Keratinocyte (primary cell): ENCODE measurements at regions not wholly inside any gene's neighbourhood (a gene's known extent, or its start where the extent isn't known, plus 50 kb on each side); places are given as distances from the start of the nearest gene placed in this dataset.

ENCODE experiments used
- DNase-seq: peaks from one replicate; pipeline ENCODE4 v3.0.0-alpha.2; 2011; ENCODE audit warnings: low read depth, missing footprints, low spot score
- FAIRE-seq: peaks from 2 replicates; lab custom pipeline; 2011; peaks lifted over from hg19 to GRCh38; lab: Jason Lieb, UNC
- H2AFZ ChIP-seq: 2 replicates; pipeline ENCODE4 v1.6.0; 2012; ENCODE audit warnings: low read length, control low read depth, inconsistent platforms; ENCODE audit not compliant: control insufficient read depth
- H3K27ac ChIP-seq: 2 replicates; pipeline ENCODE4 v1.5.1; 2011; ENCODE audit warnings: low read length; ENCODE audit not compliant: control insufficient read depth, insufficient read depth
- H3K27me3 ChIP-seq: 3 replicates; pipeline ENCODE4 v1.6.0; 2011; ENCODE audit warnings: low read length; ENCODE audit not compliant: control insufficient read depth, insufficient read depth; ENCODE audit errors: extremely low read depth
- H3K36me3 ChIP-seq, 2 experiments: 2 replicates in 1 of 2; 3 replicates in 1 of 2; pipeline ENCODE4 v1.5.1; 2011; ENCODE audit warnings: low read length in 2 of 2, mild to moderate bottlenecking in 1 of 2; ENCODE audit not compliant: control insufficient read depth in 2 of 2, insufficient read depth in 2 of 2; ENCODE audit errors: extremely low read depth in 1 of 2
- H3K4me1 ChIP-seq: 3 replicates; pipeline ENCODE4 v1.5.1; 2011; ENCODE audit warnings: low read length; ENCODE audit not compliant: control insufficient read depth, insufficient read depth; ENCODE audit errors: extremely low read depth
- H3K4me2 ChIP-seq: 3 replicates; pipeline ENCODE4 v1.6.0; 2011; ENCODE audit warnings: low read depth, low read length; ENCODE audit not compliant: control insufficient read depth, insufficient read depth; ENCODE audit errors: extremely low read depth
- H3K4me3 ChIP-seq, 3 experiments: fragments of 200-600 bp in 1 of 3; sonication (generic) in 1 of 3; 2 replicates in 2 of 3; 3 replicates in 1 of 3; pipeline ENCODE4 v1.5.1; 2011 to 2016; ENCODE audit warnings: low read length in 3 of 3, mild to moderate bottlenecking in 3 of 3, control low read depth in 2 of 3, inconsistent platforms in 1 of 3, low read depth in 1 of 3, mixed read lengths in 1 of 3, mixed run types in 1 of 3, moderate library complexity in 1 of 3; ENCODE audit not compliant: control insufficient read depth in 2 of 3, insufficient read depth in 2 of 3; ENCODE audit errors: extremely low read depth in 1 of 3
- H3K79me2 ChIP-seq: 2 replicates; pipeline ENCODE4 v1.6.0; 2012; ENCODE audit warnings: low read length; ENCODE audit not compliant: control insufficient read depth, insufficient read depth
- H3K9ac ChIP-seq: 3 replicates; pipeline ENCODE4 v1.6.0; 2011; ENCODE audit warnings: low read length; ENCODE audit not compliant: control insufficient read depth, insufficient read depth; ENCODE audit errors: extremely low read depth
- H3K9me1 ChIP-seq: 3 replicates; pipeline ENCODE4 v1.6.0; 2011; ENCODE audit warnings: low read length; ENCODE audit not compliant: control insufficient read depth, insufficient read depth; ENCODE audit errors: extremely low read depth
- H3K9me3 ChIP-seq: 2 replicates; pipeline ENCODE4 v1.5.1; 2012; ENCODE audit warnings: low read depth, low read length; ENCODE audit not compliant: control insufficient read depth
- H4K20me1 ChIP-seq: 3 replicates; pipeline ENCODE4 v1.6.0; 2011; ENCODE audit warnings: low read length; ENCODE audit not compliant: control insufficient read depth, insufficient read depth; ENCODE audit errors: extremely low read depth
- CTCF ChIP-seq, 3 experiments: IDR thresholded peaks in 1 of 3; conservative IDR thresholded peaks in 1 of 3; optimal IDR thresholded peaks in 1 of 3; 2 replicates in 2 of 3; 3 replicates in 1 of 3; pipeline versions ENCODE3 to v1.5.1; 2011; ENCODE audit warnings: low read length in 3 of 3, mild to moderate bottlenecking in 3 of 3, moderate library complexity in 2 of 3, control low read depth in 1 of 3, inconsistent platforms in 1 of 3; ENCODE audit not compliant: insufficient read depth in 2 of 3; ENCODE audit errors: extremely low read depth in 1 of 3
- EZH2 ChIP-seq: IDR thresholded peaks from one replicate; pipeline ENCODE4 v1.6.1; 2012; ENCODE audit warnings: inconsistent platforms, mild to moderate bottlenecking, low read length, moderate library complexity
- dilution Hi-C: fragments of 300-500 bp; cut with MboI; formaldehyde crosslinking; loops from one replicate; pipeline ENCODE4 v1.7.0; 2020; ENCODE audit warnings: low sequenced_read_pairs; ENCODE audit not compliant: extremely low pct_ligation_motif_present

- no peak overlapping the region for H3K4me3 ChIP-seq
- H2AFZ ChIP-seq, result no peak overlapping the region
- dilution Hi-C loops, result no loop called here
- no peak for DNase-seq
- no peaks in the 10 kb centered on the region for H3K9me3 ChIP-seq
- peaks cover 7% of the 10 kb centered on the region for H3K4me1 ChIP-seq
- no peaks in the 10 kb centered on the region for H3K9me1 ChIP-seq
- H3K9ac ChIP-seq, result no peak overlapping the region
- no peak for FAIRE-seq
- no peaks in the 10 kb centered on the region for H4K20me1 ChIP-seq
- H3K36me3 ChIP-seq, result no peaks in the 10 kb centered on the region
- H3K27me3 ChIP-seq, result no peaks in the 10 kb centered on the region
- H3K4me2 ChIP-seq, result no peak overlapping the region
- no peak overlapping the region for H3K27ac ChIP-seq
- TF ChIP-seq CTCF (optimal IDR thresholded peaks at IDR 0.05 in 1 of 3, IDR thresholded peaks at IDR 0.05 in 1 of 3, conservative IDR thresholded peaks at IDR 0.05 in 1 of 3; ENCODE audit: extremely low read depth in 1 of 3, insufficient read depth in 2 of 3, low read length in 3 of 3), result no peak
- TF ChIP-seq EZH2, result no peak
- no peaks in the 10 kb centered on the region for H3K79me2 ChIP-seq
Measured at GRCh38 chr1:5704561-5705514, 287.4 kb downstream of the NPHP4 start.

GRCh38 chr1:5701642-5702041 lies 290.6 kb downstream of the NPHP4 start:
- dilution Hi-C loops, result no loop called here
- Histone ChIP-seq H3K4me1 (no peaks in the 10 kb centered on the region), H3K9me3 (no peaks in the 10 kb centered on the region), H2AFZ (no peak overlapping the region), H3K27ac (no peak overlapping the region), H3K79me2 (no peaks in the 10 kb centered on the region), H3K36me3 (no peaks in the 10 kb centered on the region), H4K20me1 (no peaks in the 10 kb centered on the region), H3K4me2 (no peak overlapping the region), H3K9ac (no peak overlapping the region), H3K9me1 (no peaks in the 10 kb centered on the region), H3K27me3 (no peaks in the 10 kb centered on the region), H3K4me3 (no peak overlapping the region)
- TF ChIP-seq CTCF (optimal IDR thresholded peaks at IDR 0.05 in 1 of 3, IDR thresholded peaks at IDR 0.05 in 1 of 3, conservative IDR thresholded peaks at IDR 0.05 in 1 of 3; ENCODE audit: extremely low read depth in 1 of 3, insufficient read depth in 2 of 3, low read length in 3 of 3), result no peak
- TF ChIP-seq EZH2, result no peak
- FAIRE-seq (no peak), DNase-seq (no peak)
